ENCODE measurements at regions not wholly inside any gene's neighbourhood (a gene's known extent, or its start where the extent isn't known, plus 50 kb on each side); places are given as distances from the start of the nearest gene placed in this dataset.

DNA sequence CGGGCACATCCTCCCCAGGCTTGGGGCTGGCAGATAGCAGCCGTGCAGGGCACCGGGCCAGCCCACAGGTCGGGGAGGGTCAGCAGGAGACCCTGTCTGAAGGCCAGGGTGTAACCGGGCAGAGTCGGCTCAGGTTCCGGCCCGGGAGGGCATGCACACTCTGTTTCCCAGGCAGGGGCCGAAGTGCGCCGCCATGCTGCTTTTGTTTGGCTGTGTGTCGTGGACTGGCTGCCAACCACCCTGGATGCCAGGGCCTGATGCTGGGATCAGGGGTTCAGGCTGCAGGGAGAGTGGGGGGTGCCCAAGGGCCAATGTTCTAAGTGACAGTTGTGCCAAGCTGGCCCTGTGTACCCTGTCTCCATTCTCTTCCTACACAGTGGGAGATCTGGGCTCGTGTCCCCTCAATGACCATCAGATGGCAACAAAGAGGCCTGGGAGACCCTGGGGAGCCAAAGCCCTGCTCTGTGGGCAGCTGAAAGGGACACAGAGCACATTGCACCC is 120.9 kb upstream of the B3GAT1 start:
- Histone ChIP-seq H3K36me3 (no peaks in the 10 kb centered on the region), H3K4me3 (no peak overlapping the region), H3K9me3 (no peaks in the 10 kb centered on the region), H3K27me3 (no peaks in the 10 kb centered on the region)
- DNase-seq = no peak

GRCh38 chr11:134532131-134532920 is 120.3 kb upstream of the B3GAT1 start:
- Histone ChIP-seq H3K36me3 (no peaks in the 10 kb centered on the region), H3K27me3 (no peaks in the 10 kb centered on the region), H3K4me3 (no peak overlapping the region), H3K9me3 (no peaks in the 10 kb centered on the region)
- DNase-seq = no peak

DNA sequence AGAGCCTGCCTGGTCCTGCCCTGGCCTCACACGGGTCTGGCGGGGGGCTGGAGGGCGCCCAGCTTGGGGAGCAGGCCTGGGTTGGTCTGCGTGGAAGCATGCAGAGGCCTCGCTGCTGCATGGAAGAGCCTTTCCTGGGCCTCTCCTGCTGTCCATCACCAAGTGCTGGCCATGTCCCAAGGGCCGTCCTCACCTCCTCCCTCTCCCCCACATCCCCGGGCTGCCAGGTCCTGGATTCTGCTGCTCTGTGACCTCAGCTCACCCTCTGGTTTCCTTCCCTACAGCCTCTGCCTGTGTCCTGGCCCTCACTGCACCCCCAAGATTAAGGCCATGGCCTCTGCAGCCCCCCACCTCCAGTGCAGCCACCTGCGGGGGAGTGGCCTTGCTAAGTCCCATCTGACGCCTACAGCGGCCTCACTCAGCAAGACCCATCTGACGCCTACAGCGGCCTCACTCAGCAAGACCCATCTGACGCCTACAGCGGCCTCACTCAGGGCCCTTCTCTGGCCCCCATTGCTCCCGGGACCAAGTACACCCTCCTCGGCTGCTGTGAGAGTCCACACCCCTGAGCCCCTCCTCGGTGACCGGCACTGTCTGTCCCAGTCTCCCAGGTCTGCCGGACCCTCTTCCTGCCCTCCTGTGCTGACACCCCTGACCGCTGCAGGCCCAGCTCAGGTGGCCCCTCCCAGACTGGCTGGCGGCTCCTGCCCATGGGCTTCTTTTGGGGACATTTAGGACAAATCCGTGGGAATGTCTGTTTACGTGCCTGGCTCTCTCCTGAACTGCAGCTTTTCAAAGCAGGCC is 119.5 kb upstream of the B3GAT1 start:
- no peak overlapping the region for H3K4me3 ChIP-seq
- H3K27me3 ChIP-seq = no peaks in the 10 kb centered on the region
- no peaks in the 10 kb centered on the region for H3K9me3 ChIP-seq
- no peaks in the 10 kb centered on the region for H3K36me3 ChIP-seq
- DNase-seq = no peak

DNA sequence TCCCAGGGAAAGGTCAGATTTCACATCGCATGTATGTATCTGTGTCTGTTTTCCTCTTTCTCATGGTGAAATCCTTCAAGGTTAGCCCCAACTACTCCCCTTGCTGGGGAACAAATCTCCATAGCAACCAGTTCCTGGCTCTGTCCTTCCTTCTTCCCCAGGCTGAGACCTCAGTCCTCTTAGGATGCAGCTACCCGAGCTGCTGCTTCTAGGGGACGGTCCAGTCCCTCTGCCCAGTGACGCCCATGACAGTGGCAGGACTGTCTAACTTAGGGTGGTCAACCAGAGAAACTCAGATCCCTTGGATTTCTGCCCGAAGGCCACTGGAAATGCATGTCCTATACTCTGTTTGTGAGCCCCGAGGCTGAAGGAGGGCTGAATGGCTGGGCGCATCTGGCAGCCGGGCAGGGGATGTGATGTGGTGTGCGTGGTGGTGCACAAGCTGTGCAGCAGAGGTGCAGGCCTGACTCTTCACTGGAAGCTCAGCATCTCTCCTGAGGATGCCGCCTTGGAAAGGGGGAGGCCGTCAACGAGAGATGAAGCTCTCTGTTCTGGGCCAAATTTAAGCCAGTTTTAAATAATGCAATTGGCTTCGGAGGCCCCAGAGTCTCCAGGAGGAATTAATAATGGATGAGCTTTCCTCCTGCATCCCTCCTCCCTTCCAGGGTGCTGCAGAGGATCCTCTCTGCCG is 118.7 kb upstream of the B3GAT1 start:
- Histone ChIP-seq H3K36me3 (no peaks in the 10 kb centered on the region), H3K27me3 (no peaks in the 10 kb centered on the region), H3K4me3 (no peak overlapping the region), H3K9me3 (no peaks in the 10 kb centered on the region)
- DNase-seq = no peak

- H3K9me3 ChIP-seq = no peaks in the 10 kb centered on the region
- no peaks in the 10 kb centered on the region for H3K27me3 ChIP-seq
Observed at GRCh38 chr11:134529212-134530096, 117.4 kb upstream of the B3GAT1 start.

DNA sequence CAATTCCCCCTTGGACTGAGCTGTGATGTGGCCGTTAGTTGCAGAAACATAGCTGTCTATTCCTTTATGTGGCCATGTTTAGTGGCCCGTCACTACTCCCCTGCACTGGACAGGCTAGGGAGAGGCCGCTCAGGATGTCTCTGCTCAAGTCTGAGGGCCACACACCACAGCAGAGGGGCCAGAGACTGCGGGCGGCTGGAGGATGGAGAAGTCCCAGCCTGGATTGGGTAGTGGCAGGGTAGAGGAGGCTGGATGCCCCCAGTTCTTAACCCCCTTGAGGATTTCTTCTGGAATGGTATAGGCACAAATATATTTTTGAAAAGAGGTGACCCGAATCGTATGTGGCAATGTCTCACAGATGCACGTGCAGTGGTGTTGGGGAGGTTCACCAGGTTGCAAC is 116.4 kb upstream of the B3GAT1 start:
- Histone ChIP-seq H3K27me3 (no peaks in the 10 kb centered on the region), H3K36me3 (no peaks in the 10 kb centered on the region), H3K9me3 (no peaks in the 10 kb centered on the region), H3K4me3 (no peak overlapping the region)
- DNase-seq = no peak

More at GRCh38 chr11:134529212-134530096, 117.4 kb upstream of the B3GAT1 start:
- no peak for DNase-seq
- H3K4me3 ChIP-seq = no peak overlapping the region
- no peaks in the 10 kb centered on the region for H3K36me3 ChIP-seq

DNA sequence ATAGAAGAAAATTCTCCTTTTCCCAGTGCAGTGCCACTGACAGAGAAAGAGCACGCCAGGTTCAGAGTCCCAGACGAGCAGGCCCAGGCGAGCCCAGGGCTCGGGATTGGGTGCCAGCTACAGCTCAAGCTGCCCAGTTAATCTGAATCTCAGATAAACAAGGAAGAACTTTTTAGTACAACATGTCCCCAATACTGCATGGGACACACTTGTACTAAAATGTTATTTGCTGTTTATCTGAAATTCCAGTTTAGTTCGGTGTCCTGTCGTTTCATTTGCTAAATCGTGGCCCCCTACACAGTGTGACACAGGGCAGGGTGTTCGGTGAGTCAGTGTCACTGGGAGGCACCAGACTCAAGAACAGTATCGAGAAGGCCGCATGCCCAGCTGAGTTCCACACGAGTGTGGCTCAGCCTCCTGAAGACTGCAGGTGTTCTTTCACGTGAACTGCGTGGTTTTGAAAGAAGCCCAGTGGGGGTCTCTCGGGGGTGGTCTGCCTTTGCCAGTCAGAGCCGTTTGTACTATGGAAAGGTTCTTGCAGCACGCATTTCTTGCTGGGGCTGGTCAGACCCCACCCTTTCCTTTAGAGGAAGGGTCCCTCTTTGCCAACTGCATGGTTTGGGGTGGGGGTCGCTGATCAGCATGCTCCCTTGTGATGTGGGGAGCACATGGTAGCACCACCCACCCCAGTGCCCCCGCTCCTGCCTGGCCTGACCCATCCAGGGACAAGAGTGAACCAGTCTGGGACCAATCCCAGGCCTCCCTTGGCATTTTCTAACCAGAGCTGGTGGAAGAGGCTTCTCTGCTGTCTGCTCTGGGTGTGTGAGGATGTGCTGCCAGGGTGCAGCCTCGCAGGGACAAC is 115.6 kb upstream of the B3GAT1 start:
- no peak for DNase-seq
- H3K27me3 ChIP-seq = no peaks in the 10 kb centered on the region
- H3K36me3 ChIP-seq = no peaks in the 10 kb centered on the region
- no peaks in the 10 kb centered on the region for H3K9me3 ChIP-seq
- no peak overlapping the region for H3K4me3 ChIP-seq

GRCh38 chr11:134524896-134525845 is 113.1 kb upstream of the B3GAT1 start:
- Histone ChIP-seq H3K27me3 (no peaks in the 10 kb centered on the region), H3K36me3 (no peaks in the 10 kb centered on the region), H3K4me3 (no peak overlapping the region), H3K9me3 (no peaks in the 10 kb centered on the region)
- no peak for DNase-seq

DNA sequence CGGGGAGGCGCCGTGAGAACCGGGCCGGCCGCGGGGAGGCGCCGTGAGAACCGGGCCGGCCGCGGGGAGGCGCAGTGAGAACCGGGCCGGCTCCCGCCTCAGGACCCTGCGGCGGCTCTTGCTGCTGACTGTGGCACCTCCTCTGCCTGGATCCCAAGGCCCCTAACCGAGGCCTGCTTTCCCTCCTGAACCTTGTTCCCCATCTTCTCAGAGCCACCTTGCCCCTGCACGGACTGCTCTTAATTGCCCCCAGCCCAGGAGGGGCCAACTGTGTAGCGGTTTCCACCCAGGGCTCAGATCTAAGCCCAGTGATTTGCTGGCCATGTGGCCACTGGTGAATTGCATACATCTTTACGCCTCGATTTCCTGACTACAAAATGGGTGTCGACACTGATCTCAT is 112.2 kb upstream of the B3GAT1 start:
- no peak for DNase-seq
- Histone ChIP-seq H3K27me3 (no peaks in the 10 kb centered on the region), H3K9me3 (no peaks in the 10 kb centered on the region), H3K36me3 (no peaks in the 10 kb centered on the region), H3K4me3 (no peak overlapping the region)

DNA sequence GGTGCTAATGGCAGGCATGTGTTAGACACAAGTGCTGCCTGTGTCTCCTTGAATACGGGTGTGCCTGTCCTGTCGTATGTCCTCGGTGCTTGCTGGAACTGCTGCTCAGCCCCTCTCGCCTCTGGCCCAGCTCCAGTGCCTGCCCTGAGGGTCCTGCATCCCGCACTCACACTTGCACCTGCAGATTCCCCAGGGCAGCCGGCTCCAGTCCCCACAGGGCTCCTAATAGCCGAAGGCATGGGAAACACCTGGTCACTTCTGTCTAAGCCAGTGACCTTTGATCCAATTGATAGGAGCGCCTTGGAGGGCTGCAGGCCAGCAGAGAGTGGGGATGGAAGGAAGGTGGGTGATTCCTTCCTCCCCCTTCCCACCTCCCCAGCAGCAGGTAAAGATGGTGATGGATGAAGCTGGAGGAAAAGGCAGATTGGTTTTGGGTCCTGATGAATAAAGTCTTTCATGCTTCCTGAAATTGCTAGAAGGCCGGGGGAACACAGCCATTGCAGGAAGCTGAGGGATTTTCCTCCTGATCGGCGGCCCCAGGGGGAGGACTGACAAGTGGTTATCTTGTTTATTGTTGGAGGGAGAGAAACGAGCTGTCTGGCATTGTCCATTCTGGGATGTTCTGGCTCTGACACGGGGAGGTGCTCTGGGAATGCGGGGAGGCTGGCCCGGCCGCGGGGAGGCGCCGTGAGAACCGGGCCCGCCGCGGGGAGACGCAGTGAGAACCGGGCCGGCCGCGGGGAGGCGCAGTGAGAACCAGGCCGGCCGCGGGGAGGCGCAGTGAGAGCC is 110.9 kb upstream of the B3GAT1 start:
- Histone ChIP-seq H3K36me3 (no peaks in the 10 kb centered on the region), H3K9me3 (no peaks in the 10 kb centered on the region), H3K4me3 (no peak overlapping the region), H3K27me3 (no peaks in the 10 kb centered on the region)
- DNase-seq = no peak

GRCh38 chr11:134521452-134522289 is 109.6 kb upstream of the B3GAT1 start:
- H3K4me3 ChIP-seq = no peak overlapping the region
- no peaks in the 10 kb centered on the region for H3K27me3 ChIP-seq
- H3K9me3 ChIP-seq = no peaks in the 10 kb centered on the region
- no peaks in the 10 kb centered on the region for H3K36me3 ChIP-seq
- no peak for DNase-seq

DNA sequence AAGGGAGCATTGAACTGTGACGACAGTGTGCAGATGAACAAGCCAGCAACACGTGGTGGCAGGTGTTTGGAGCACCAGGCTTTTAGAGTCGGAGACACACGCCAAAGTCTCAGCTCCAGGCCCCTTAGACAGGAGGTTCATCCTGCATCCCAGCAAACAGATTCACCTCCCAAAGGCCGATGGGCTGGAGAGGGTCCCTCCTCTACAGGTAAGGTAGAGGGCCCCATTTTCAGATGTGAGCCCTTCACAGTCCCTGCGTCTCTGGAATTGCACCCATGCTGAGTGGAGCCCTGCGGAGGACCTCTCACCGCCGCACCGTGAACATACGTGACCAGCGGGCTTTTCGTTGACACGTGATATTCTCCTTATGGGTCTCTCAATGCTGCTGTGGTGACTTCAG is 109.0 kb upstream of the B3GAT1 start:
- H3K36me3 ChIP-seq = no peaks in the 10 kb centered on the region
- H3K27me3 ChIP-seq = no peaks in the 10 kb centered on the region
- no peaks in the 10 kb centered on the region for H3K9me3 ChIP-seq
- no peak for DNase-seq
- no peak overlapping the region for H3K4me3 ChIP-seq

- no peaks in the 10 kb centered on the region for H3K27me3 ChIP-seq
- no peaks in the 10 kb centered on the region for H3K9me3 ChIP-seq
- DNase-seq = no peak
- H3K36me3 ChIP-seq = no peaks in the 10 kb centered on the region
- H3K4me3 ChIP-seq = no peak overlapping the region
Observed at GRCh38 chr11:134519788-134520187, 107.7 kb upstream of the B3GAT1 start.
